K562 (cell line): ENCODE measurements at regions not wholly inside any gene's neighbourhood (a gene's known extent, or its start where the extent isn't known, plus 50 kb on each side); places are given as distances from the start of the nearest gene placed in this dataset.
A peak's percentile ranks its signal among the peaks of the same experiment; 100 is the strongest.

ENCODE experiments used
- ATAC-seq: fragments of 200-7000 bp; cut with Tn5 transposase; 3 replicates; pipeline ENCODE4 v1.9.1; 2020; ENCODE audit warnings: moderate library complexity
- BruUV-seq: library from RNA; stranded (reverse); fragments of 400-500 nt; replicated peaks from 2 replicates; lab custom pipeline; 2021; lab: Mats Ljungman, UMichigan
- CTCF ChIA-PET: fragments of 300-600 bp; formaldehyde crosslinking; extraction: SDS; loops from one replicate; lab custom pipeline; 2021; ENCODE audit warnings: low intra/inter-chr PET ratio; lab: Yijun Ruan, JAX
- POLR2A ChIA-PET: fragments of 300-600, 350-650 bp; sonication (Branson Sonifier 250); formaldehyde crosslinking; extraction: SDS; loops from one replicate; lab custom pipeline; 2021; ENCODE audit warnings: antibody characterized with exemption, inconsistent platforms; lab: Yijun Ruan, JAX
- DNase-seq, 4 experiments: peaks; one replicate each; pipeline versions ENCODE4 v3.0.0 to v3.0.0-alpha.2; 2011 to 2018; ENCODE audit warnings: low spot score in 3 of 4, mixed read lengths in 3 of 4; ENCODE audit errors: extremely low read depth in 1 of 4
- FAIRE-seq: peaks from 2 replicates; lab custom pipeline; 2011; peaks lifted over from hg19 to GRCh38; lab: Jason Lieb, UNC
- H2AFZ ChIP-seq: 2 replicates; pipeline ENCODE4 v1.6.0; 2011; ENCODE audit warnings: low read depth, low read length, control low read depth, inconsistent platforms
- H3K27ac ChIP-seq: fragments of 200-600 bp; 3 replicates; pipeline ENCODE4 v1.8.0; 2011; ENCODE audit warnings: low read depth, mild to moderate bottlenecking, control low read depth, inconsistent platforms, low read length, moderate library complexity, mixed read lengths; ENCODE audit errors: extremely low read depth
- H3K27me3 ChIP-seq, 2 experiments: fragments of 300-600 bp in 1 of 2; 2 replicates in 1 of 2; 3 replicates in 1 of 2; pipeline versions ENCODE4 v1.6.0 to v1.8.0; 2011; ENCODE audit warnings: inconsistent platforms in 2 of 2, low read length in 2 of 2, mild to moderate bottlenecking in 1 of 2, mixed read lengths in 1 of 2, moderate library complexity in 1 of 2; ENCODE audit not compliant: control insufficient read depth in 2 of 2, insufficient read depth in 2 of 2
- H3K36me3 ChIP-seq: fragments of 300-600 bp; 3 replicates; pipeline ENCODE4 v1.8.0; 2011; ENCODE audit warnings: mild to moderate bottlenecking, low read length, inconsistent platforms; ENCODE audit not compliant: control insufficient read depth, insufficient read depth
- H3K4me1 ChIP-seq, 2 experiments: fragments of 200-600 bp in 1 of 2; replicated peaks in 1 of 2; 2 replicates in 1 of 2; 3 replicates in 1 of 2; pipeline versions ENCODE4 v1.5.1 to v1.8.0; 2011; ENCODE audit warnings: inconsistent platforms in 2 of 2, low read length in 2 of 2, mild to moderate bottlenecking in 1 of 2, mixed read lengths in 1 of 2, moderate library complexity in 1 of 2; ENCODE audit not compliant: control insufficient read depth in 2 of 2, insufficient read depth in 2 of 2
- H3K4me2 ChIP-seq: 2 replicates; pipeline ENCODE4 v1.6.1; 2011; ENCODE audit warnings: low read length, control low read depth, inconsistent platforms, mixed read lengths; ENCODE audit not compliant: insufficient read depth
- H3K4me3 ChIP-seq: fragments of 200-600 bp; sonication (generic), shearing (Covaris generic); 2 replicates; pipeline ENCODE4 v1.5.1; 2016; ENCODE audit warnings: control low read depth, inconsistent platforms
- H3K79me2 ChIP-seq: fragments of 200-600 bp; 3 replicates; pipeline ENCODE4 v1.8.0; 2011; ENCODE audit warnings: low read length, inconsistent platforms; ENCODE audit not compliant: control insufficient read depth, insufficient read depth
- H3K9ac ChIP-seq, 2 experiments: 2 replicates each; pipeline versions ENCODE4 v1.6.0 to v1.6.1; 2011; ENCODE audit warnings: low read depth in 2 of 2, low read length in 2 of 2, control low read depth in 1 of 2, inconsistent platforms in 1 of 2, mild to moderate bottlenecking in 1 of 2, mixed read lengths in 1 of 2; ENCODE audit not compliant: insufficient read depth in 1 of 2
- H3K9me1 ChIP-seq: one replicate; pipeline ENCODE4 v1.6.0; 2011; ENCODE audit warnings: inconsistent platforms, mild to moderate bottlenecking, low read length, moderate library complexity; ENCODE audit not compliant: control insufficient read depth, insufficient read depth
- H3K9me3 ChIP-seq: replicated peaks from 2 replicates; pipeline ENCODE4 v1.5.1; 2011; ENCODE audit warnings: low read depth, low read length, inconsistent platforms; ENCODE audit not compliant: control insufficient read depth, insufficient read depth
- H4K20me1 ChIP-seq: replicated peaks from 2 replicates; pipeline ENCODE4 v1.6.1; 2011; ENCODE audit warnings: low read length, inconsistent platforms, mixed read lengths; ENCODE audit not compliant: control insufficient read depth, insufficient read depth
- DMBX1 ChIP-seq: fragments of 250-450 bp; sonication (Bioruptor Pico); IDR thresholded peaks from 2 replicates; pipeline ENCODE4 v1.8.0; 2022; ENCODE audit warnings: inconsistent platforms, mild to moderate bottlenecking, moderate library complexity, borderline replicate concordance
- ETV6 ChIP-seq, 3 experiments: fragments of 150-350 bp in 1 of 3; sonication (generic) in 1 of 3; formaldehyde crosslinking in 1 of 3; IDR thresholded peaks; 2 replicates each; pipeline versions ENCODE4 v1.6.1 to v1.8.0; 2014 to 2022; ENCODE audit warnings: borderline replicate concordance in 2 of 3, low read depth in 2 of 3, antibody characterized with exemption in 1 of 3, low read length in 1 of 3, mild to moderate bottlenecking in 1 of 3, missing genetic modification reagents in 1 of 3
- MBD1 ChIP-seq: fragments of 250-450 bp; sonication (Bioruptor Pico); IDR thresholded peaks from 2 replicates; pipeline ENCODE4 v1.8.0; 2022; ENCODE audit warnings: inconsistent platforms
- SAFB ChIP-seq: fragments of 200-400 bp; formaldehyde crosslinking; IDR thresholded peaks from 2 replicates; pipeline ENCODE4 v1.6.1; 2017; ENCODE audit warnings: low read depth, low read length, borderline replicate concordance
- U2AF1 ChIP-seq: fragments of 200-400 bp; formaldehyde crosslinking; optimal IDR thresholded peaks from 2 replicates; pipeline ENCODE3; 2017; ENCODE audit warnings: mild to moderate bottlenecking, low read depth, low read length, moderate library complexity
- WGBS: fragments of 100-300 bp; shearing (Covaris generic); methylation state at CpG from one replicate; pipeline ENCODE4 v1.1.6; 2016; ENCODE audit warnings: low coverage, mixed read lengths; ENCODE audit not compliant: insufficient coverage; ENCODE audit errors: missing lambda C conversion rate; 5-methylcytosine and 5-hydroxymethylcytosine counted together
- in situ Hi-C: fragments of 300-500 bp; cut with MboI; formaldehyde crosslinking; loops from 4 replicates; pipeline ENCODE4 v1.15.0; 2018; ENCODE audit warnings: inconsistent platforms, mixed read lengths
- intact Hi-C: fragments of 100-400 bp; cut with micrococcal nuclease; formaldehyde crosslinking; loops from 2 replicates; pipeline ENCODE4 v1.14.2; 2022

GRCh38 chr5:99083197-99083596, 154.4 kb upstream of the CHD1 start:
- no peak overlapping the region for H3K27ac ChIP-seq
- no TSS peak for BruUV-seq
- in situ Hi-C loops (no loop called here), intact Hi-C loops (no loop called here)
- ATAC-seq: no peak
- H3K4me1 ChIP-seq: peaks cover under 1 to 3% of the 10 kb centered on the region in 2 experiments; a peak in 2 of 5 replicates
- no peak for FAIRE-seq
- ChIA-PET POLR2A (no interaction called here), CTCF (no interaction called here)
- H3K27me3 ChIP-seq: no peaks in the 10 kb centered on the region
- no peak overlapping the region for H3K9ac ChIP-seq
- H4K20me1 ChIP-seq: no peaks in the 10 kb centered on the region
- no peak overlapping the region for H3K4me3 ChIP-seq
- H3K4me2 ChIP-seq: no peak overlapping the region
- no peaks in the 10 kb centered on the region for H3K36me3 ChIP-seq
- H2AFZ ChIP-seq: peak overlapping the region; percentile 2; the same call in 1 of the 2 replicates
- 16% methylated on average over 3 of the region's 3 CpGs for WGBS
- no peak for DNase-seq
- H3K9me1 ChIP-seq: no peaks in the 10 kb centered on the region
- no peaks in the 10 kb centered on the region for H3K9me3 ChIP-seq
- no peak for TF ChIP-seq MBD1 (CRISPR knock-in tag)
- no peak for TF ChIP-seq ETV6 (IDR thresholded peaks at IDR 0.05; ENCODE audit: borderline replicate concordance in 1 of 2, low read depth in 2 of 2, low read length in 1 of 2)
- no peak for TF ChIP-seq ETV6 (CRISPR knock-in tag; IDR thresholded peaks at IDR 0.05; ENCODE audit: borderline replicate concordance)
- TF ChIP-seq DMBX1 (CRISPR knock-in tag): no peak
- TF ChIP-seq SAFB: no peak
- no peak for TF ChIP-seq U2AF1
- H3K79me2 ChIP-seq: no peaks in the 10 kb centered on the region
